Keratinocyte (primary cell): ENCODE measurements at regions not wholly inside any gene's neighbourhood (a gene's known extent, or its start where the extent isn't known, plus 50 kb on each side); places are given as distances from the start of the nearest gene placed in this dataset.

Experiments
- EZH2 ChIP-seq: IDR thresholded peaks from one replicate; pipeline ENCODE4 v1.6.1; 2012; ENCODE audit warnings: inconsistent platforms, mild to moderate bottlenecking, low read length, moderate library complexity
- TF ChIP-seq, protein P1 (sequence below), 3 experiments: IDR thresholded peaks in 1 of 3; conservative IDR thresholded peaks in 1 of 3; optimal IDR thresholded peaks in 1 of 3; 2 replicates in 2 of 3; 3 replicates in 1 of 3; pipeline versions ENCODE3 to v1.5.1; 2011; ENCODE audit warnings: low read length in 3 of 3, mild to moderate bottlenecking in 3 of 3, moderate library complexity in 2 of 3, control low read depth in 1 of 3, inconsistent platforms in 1 of 3; ENCODE audit not compliant: insufficient read depth in 2 of 3; ENCODE audit errors: extremely low read depth in 1 of 3

DNA sequence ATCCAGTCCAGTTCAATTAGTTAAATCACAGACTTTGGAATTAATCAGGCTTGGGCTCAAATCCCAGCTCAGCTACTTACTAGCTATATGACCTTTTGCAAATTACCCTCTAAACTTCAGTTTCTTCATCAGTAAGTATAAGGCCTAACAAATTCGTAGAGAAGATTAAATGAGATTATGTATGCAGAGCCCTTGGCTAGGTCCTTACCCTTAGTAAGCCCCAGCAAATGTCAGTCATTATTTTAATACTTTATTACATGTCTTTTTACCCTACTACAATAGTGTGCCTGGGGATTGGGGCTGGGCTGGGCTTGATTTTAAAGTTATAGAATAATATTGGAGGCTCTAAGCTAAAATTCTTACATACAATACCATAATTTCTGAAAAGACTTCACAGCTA, 326.1 kb upstream of the PREP start:
- TF ChIP-seq, protein P1, sequence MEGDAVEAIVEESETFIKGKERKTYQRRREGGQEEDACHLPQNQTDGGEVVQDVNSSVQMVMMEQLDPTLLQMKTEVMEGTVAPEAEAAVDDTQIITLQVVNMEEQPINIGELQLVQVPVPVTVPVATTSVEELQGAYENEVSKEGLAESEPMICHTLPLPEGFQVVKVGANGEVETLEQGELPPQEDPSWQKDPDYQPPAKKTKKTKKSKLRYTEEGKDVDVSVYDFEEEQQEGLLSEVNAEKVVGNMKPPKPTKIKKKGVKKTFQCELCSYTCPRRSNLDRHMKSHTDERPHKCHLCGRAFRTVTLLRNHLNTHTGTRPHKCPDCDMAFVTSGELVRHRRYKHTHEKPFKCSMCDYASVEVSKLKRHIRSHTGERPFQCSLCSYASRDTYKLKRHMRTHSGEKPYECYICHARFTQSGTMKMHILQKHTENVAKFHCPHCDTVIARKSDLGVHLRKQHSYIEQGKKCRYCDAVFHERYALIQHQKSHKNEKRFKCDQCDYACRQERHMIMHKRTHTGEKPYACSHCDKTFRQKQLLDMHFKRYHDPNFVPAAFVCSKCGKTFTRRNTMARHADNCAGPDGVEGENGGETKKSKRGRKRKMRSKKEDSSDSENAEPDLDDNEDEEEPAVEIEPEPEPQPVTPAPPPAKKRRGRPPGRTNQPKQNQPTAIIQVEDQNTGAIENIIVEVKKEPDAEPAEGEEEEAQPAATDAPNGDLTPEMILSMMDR (optimal IDR thresholded peaks at IDR 0.05 in 1 of 3, IDR thresholded peaks at IDR 0.05 in 1 of 3, conservative IDR thresholded peaks at IDR 0.05 in 1 of 3; ENCODE audit: extremely low read depth in 1 of 3, insufficient read depth in 2 of 3, low read length in 3 of 3): no peak
- TF ChIP-seq EZH2: no peak
